H9 (cell line): ENCODE measurements at regions not wholly inside any gene's neighbourhood (a gene's known extent, or its start where the extent isn't known, plus 50 kb on each side); places are given as distances from the start of the nearest gene placed in this dataset.

Experiments
- DNase-seq: peaks from one replicate; pipeline ENCODE4 v3.0.0-alpha.2; 2017
- H2AFZ ChIP-seq: one replicate; pipeline ENCODE4 v1.6.1; 2013; ENCODE audit warnings: mild to moderate bottlenecking, low read length, control low read depth, moderate library complexity
- H2AK5ac ChIP-seq: 2 replicates; pipeline ENCODE4 v1.6.1; 2013; ENCODE audit warnings: low read length, control low read depth, mixed read lengths; ENCODE audit not compliant: insufficient read length
- H2BK120ac ChIP-seq: one replicate; pipeline ENCODE4 v1.6.1; 2013; ENCODE audit warnings: low read depth, mild to moderate bottlenecking, low read length, control low read depth, inconsistent platforms; ENCODE audit not compliant: poor library complexity, severe bottlenecking
- H2BK12ac ChIP-seq: 2 replicates; pipeline ENCODE4 v1.6.1; 2013; ENCODE audit warnings: low read length, control low read depth, mixed read lengths, low read depth; ENCODE audit not compliant: insufficient read length
- H2BK15ac ChIP-seq: 2 replicates; pipeline ENCODE4 v1.6.1; 2013; ENCODE audit warnings: low read depth, low read length, control low read depth
- H2BK20ac ChIP-seq: one replicate; pipeline ENCODE4 v1.6.1; 2013; ENCODE audit warnings: low read depth, mild to moderate bottlenecking, low read length, control low read depth, inconsistent platforms; ENCODE audit not compliant: poor library complexity, severe bottlenecking
- H2BK5ac ChIP-seq: 2 replicates; pipeline ENCODE4 v1.6.1; 2013; ENCODE audit warnings: low read length, control low read depth, mixed read lengths; ENCODE audit not compliant: insufficient read length
- H3K14ac ChIP-seq: 2 replicates; pipeline ENCODE4 v1.6.1; 2013; ENCODE audit warnings: low read length, control low read depth; ENCODE audit not compliant: insufficient read depth
- H3K18ac ChIP-seq: 2 replicates; pipeline ENCODE4 v1.6.1; 2013; ENCODE audit warnings: low read depth, mild to moderate bottlenecking, mixed read lengths, low read length, control low read depth; ENCODE audit not compliant: insufficient read length
- H3K23ac ChIP-seq: 2 replicates; pipeline ENCODE4 v1.6.1; 2013; ENCODE audit warnings: low read length, control low read depth, mixed read lengths, low read depth; ENCODE audit not compliant: insufficient read length
- H3K23me2 ChIP-seq: 2 replicates; pipeline ENCODE4 v1.6.1; 2013; ENCODE audit warnings: low read depth, mild to moderate bottlenecking, mixed read lengths, low read length, control low read depth; ENCODE audit not compliant: insufficient read length, poor library complexity, severe bottlenecking
- H3K27ac ChIP-seq: 2 replicates; pipeline ENCODE4 v1.5.1; 2013; ENCODE audit warnings: low read length, control low read depth, mixed read lengths, low read depth; ENCODE audit not compliant: insufficient read length
- H3K27me3 ChIP-seq: 2 replicates; pipeline ENCODE4 v1.6.1; 2013; ENCODE audit warnings: low read length, control low read depth, inconsistent platforms; ENCODE audit not compliant: insufficient read depth
- H3K4ac ChIP-seq: 2 replicates; pipeline ENCODE4 v1.6.1; 2013; ENCODE audit warnings: low read depth, mild to moderate bottlenecking, control low read depth, inconsistent platforms, low read length, moderate library complexity
- H3K4me1 ChIP-seq: 2 replicates; pipeline ENCODE4 v1.6.1; 2013; ENCODE audit warnings: low read length, control low read depth, inconsistent platforms; ENCODE audit not compliant: insufficient read depth
- H3K4me2 ChIP-seq: 2 replicates; pipeline ENCODE4 v1.6.1; 2013; ENCODE audit warnings: low read length, control low read depth, mixed read lengths; ENCODE audit not compliant: insufficient read length, insufficient read depth
- H3K56ac ChIP-seq: 2 replicates; pipeline ENCODE4 v1.6.1; 2013; ENCODE audit warnings: low read depth, mild to moderate bottlenecking, mixed read lengths, low read length, control low read depth; ENCODE audit not compliant: insufficient read length
- H3K79me1 ChIP-seq: 2 replicates; pipeline ENCODE4 v1.6.1; 2013; ENCODE audit warnings: low read depth, mild to moderate bottlenecking, moderate library complexity, low read length, control low read depth, inconsistent platforms; ENCODE audit not compliant: insufficient read depth, poor library complexity, severe bottlenecking
- H3K79me2 ChIP-seq: 2 replicates; pipeline ENCODE4 v1.6.1; 2013; ENCODE audit warnings: low read length, control low read depth, inconsistent platforms; ENCODE audit not compliant: insufficient read depth
- H3K9ac ChIP-seq: 2 replicates; pipeline ENCODE4 v1.6.1; 2013; ENCODE audit warnings: low read length, control low read depth, mixed read lengths; ENCODE audit not compliant: insufficient read length; ENCODE audit errors: extremely low read depth
- H3K9me3 ChIP-seq: one replicate; pipeline ENCODE4 v1.6.1; 2013; ENCODE audit warnings: low read depth, low read length, inconsistent platforms; ENCODE audit not compliant: control insufficient read depth
- H3T11ph ChIP-seq: one replicate; pipeline ENCODE4 v1.6.1; 2013; ENCODE audit warnings: mild to moderate bottlenecking, low read length, control low read depth, inconsistent platforms
- H4K20me1 ChIP-seq: one replicate; pipeline ENCODE4 v1.6.1; 2013; ENCODE audit not compliant: control insufficient read depth, insufficient read length, insufficient read depth
- H4K5ac ChIP-seq: 2 replicates; pipeline ENCODE4 v1.6.1; 2013; ENCODE audit warnings: low read depth, mild to moderate bottlenecking, mixed read lengths, low read length, control low read depth; ENCODE audit not compliant: insufficient read length
- H4K8ac ChIP-seq: replicated peaks from 2 replicates; pipeline ENCODE4 v1.6.1; 2013; ENCODE audit warnings: low read length, control low read depth, mixed read lengths, low read depth; ENCODE audit not compliant: insufficient read length
- H4K91ac ChIP-seq: 2 replicates; pipeline ENCODE4 v1.6.1; 2013; ENCODE audit warnings: low read depth, mild to moderate bottlenecking, moderate library complexity, mixed read lengths, low read length, control low read depth; ENCODE audit not compliant: insufficient read length
- H3K27ac Mint-ChIP-seq, 3 experiments: 2 replicates in 2 of 3; 3 replicates in 1 of 3; pipeline ENCODE4 v1.8.0; 2020 to 2021; ENCODE audit warnings: mixed read lengths in 3 of 3, mild to moderate bottlenecking in 1 of 3, moderate library complexity in 1 of 3
- H3K27me3 Mint-ChIP-seq: 2 replicates; pipeline ENCODE4 v1.8.0; 2021; ENCODE audit warnings: low read depth, mild to moderate bottlenecking, moderate library complexity, mixed read lengths
- H3K36me3 Mint-ChIP-seq, 3 experiments: 2 replicates in 2 of 3; 3 replicates in 1 of 3; pipeline ENCODE4 v1.8.0; 2020 to 2021; ENCODE audit warnings: low read depth in 3 of 3, mixed read lengths in 3 of 3; ENCODE audit not compliant: insufficient read depth in 1 of 3
- H3K4me1 Mint-ChIP-seq, 2 experiments: 2 replicates each; pipeline ENCODE4 v1.8.0; 2020; ENCODE audit warnings: mixed read lengths in 2 of 2
- H3K4me3 Mint-ChIP-seq, 2 experiments: 2 replicates in 1 of 2; 3 replicates in 1 of 2; pipeline ENCODE4 v1.8.0; 2020 to 2021; ENCODE audit warnings: mild to moderate bottlenecking in 2 of 2, mixed read lengths in 2 of 2, moderate library complexity in 1 of 2
- H3K9me3 Mint-ChIP-seq, 2 experiments: 2 replicates in 1 of 2; 3 replicates in 1 of 2; pipeline ENCODE4 v1.8.0; 2020; ENCODE audit warnings: mild to moderate bottlenecking in 2 of 2, mixed read lengths in 2 of 2, moderate library complexity in 1 of 2
- CTCF ChIP-seq: fragments of 200-600 bp; sonication (generic); conservative IDR thresholded peaks from 3 replicates; pipeline ENCODE4 v1.8.0; 2021; ENCODE audit warnings: antibody characterized with exemption, mild to moderate bottlenecking
- WGBS: extraction: QIAGEN DNeasy Blood & Tissue Kit; methylation state at CpG from one replicate; pipeline ENCODE4 v1.1.7; 2013; ENCODE audit warnings: missing lambda C conversion rate, low lambda C conversion rate, mixed read lengths; ENCODE audit not compliant: insufficient read length; ENCODE audit errors: extremely low coverage; 5-methylcytosine and 5-hydroxymethylcytosine counted together

- no peak overlapping the region for H3K9ac ChIP-seq
- H2AFZ ChIP-seq, result no peak overlapping the region
- H4K20me1 ChIP-seq, result no peaks in the 10 kb centered on the region
- peaks cover 3% of the 10 kb centered on the region; the same call in 1 of the 2 replicates for H3K4me1 ChIP-seq
- no peak for TF ChIP-seq CTCF
- no peak for DNase-seq
- H3K23me2 ChIP-seq, result no peaks in the 10 kb centered on the region
- no peak overlapping the region for H4K8ac ChIP-seq
- H3K4me1 Mint-ChIP-seq, result peaks cover 16 to 17% of the 10 kb centered on the region in 2 experiments
- no peak overlapping the region for H3K18ac ChIP-seq
- H3K23ac ChIP-seq, result no peak overlapping the region
- H2BK20ac ChIP-seq, result no peak overlapping the region
- H3K14ac ChIP-seq, result no peak overlapping the region
- H3K79me1 ChIP-seq, result no peaks in the 10 kb centered on the region
- H2BK12ac ChIP-seq, result no peak overlapping the region
- no peak overlapping the region for H2BK5ac ChIP-seq
- no peak overlapping the region for H2BK120ac ChIP-seq
- WGBS, result no CpG with 5 or more reads among the region's 3 CpGs
- H3T11ph ChIP-seq, result no peak overlapping the region
- H2AK5ac ChIP-seq, result no peak overlapping the region
- H3K9me3 ChIP-seq, result no peaks in the 10 kb centered on the region
- H4K91ac ChIP-seq, result no peak overlapping the region
- no peaks in the 10 kb centered on the region for H3K27me3 ChIP-seq
- no peaks in the 10 kb centered on the region for H3K27me3 Mint-ChIP-seq
- no peak overlapping the region for H4K5ac ChIP-seq
- no peak overlapping the region for H3K4me3 Mint-ChIP-seq
- H3K79me2 ChIP-seq, result no peaks in the 10 kb centered on the region
- H3K36me3 Mint-ChIP-seq, result no peaks in the 10 kb centered on the region
- H3K9me3 Mint-ChIP-seq, result no peaks in the 10 kb centered on the region
- no peak overlapping the region for H2BK15ac ChIP-seq
- no peak overlapping the region for H3K4ac ChIP-seq
- no peak overlapping the region for H3K27ac ChIP-seq
- no peak overlapping the region for H3K56ac ChIP-seq
- no peak overlapping the region; a peak in 1 of 7 replicates for H3K27ac Mint-ChIP-seq
- no peak overlapping the region for H3K4me2 ChIP-seq
These were observed 542.1 kb upstream of the LUZP2 start for GRCh38 chr11:23954730-23955129.
